Epithelial cell of proximal tubule (primary cell): ENCODE measurements at regions not wholly inside any gene's neighbourhood (a gene's known extent, or its start where the extent isn't known, plus 50 kb on each side); places are given as distances from the start of the nearest gene placed in this dataset.

Experiments used
- DNase-seq: peaks from one replicate; pipeline ENCODE4 v3.0.0-alpha.2; 2011; ENCODE audit warnings: low read depth
- H3K4me3 ChIP-seq: 2 replicates; pipeline ENCODE4 v1.5.1; 2011; ENCODE audit warnings: low read depth, mild to moderate bottlenecking, low read length
- TF ChIP-seq, protein P1 (sequence below): conservative IDR thresholded peaks from 2 replicates; pipeline ENCODE4 v1.5.1; 2012; ENCODE audit warnings: low read depth, mild to moderate bottlenecking, low read length

DNA sequence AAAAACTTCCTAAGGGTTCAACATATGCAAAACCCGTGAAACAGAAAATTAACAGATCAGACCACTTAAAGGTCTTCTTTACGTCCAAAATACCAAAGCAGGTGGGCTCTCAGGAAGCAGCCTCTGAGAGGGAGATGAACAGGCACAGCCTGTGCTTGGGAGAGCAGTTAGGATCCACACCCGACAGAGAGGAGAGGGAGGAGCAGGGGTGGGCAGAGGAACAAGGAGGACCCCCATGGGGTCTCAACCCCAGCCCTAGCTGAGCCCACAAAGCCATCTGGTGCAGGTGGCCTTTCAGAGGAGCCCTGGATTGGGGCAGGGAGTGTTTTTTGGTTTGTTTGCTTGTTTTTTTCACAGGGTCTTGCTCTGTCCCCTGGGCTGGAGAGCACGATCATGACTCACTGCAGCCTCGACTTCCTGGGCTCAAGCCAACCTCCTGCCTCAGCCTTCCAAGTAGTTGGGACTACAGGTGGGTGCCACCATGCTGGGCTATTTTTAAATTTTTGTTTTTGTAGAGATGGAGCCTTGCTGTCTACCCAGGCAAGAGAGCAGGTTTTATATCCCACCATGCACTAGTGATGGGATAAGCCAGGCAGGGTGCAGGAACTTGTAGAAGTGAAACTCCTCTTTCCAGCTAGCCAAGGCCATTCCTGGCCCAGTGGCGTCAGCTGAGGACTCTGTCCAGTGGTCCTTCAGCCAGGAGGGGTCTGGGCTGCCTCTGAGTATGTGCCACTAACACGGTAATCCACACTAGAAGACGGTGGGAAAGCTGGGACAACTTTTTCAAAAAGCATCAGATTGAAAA, 154.1 kb upstream of the HDAC4 start:
- DNase-seq: no peak

DNA sequence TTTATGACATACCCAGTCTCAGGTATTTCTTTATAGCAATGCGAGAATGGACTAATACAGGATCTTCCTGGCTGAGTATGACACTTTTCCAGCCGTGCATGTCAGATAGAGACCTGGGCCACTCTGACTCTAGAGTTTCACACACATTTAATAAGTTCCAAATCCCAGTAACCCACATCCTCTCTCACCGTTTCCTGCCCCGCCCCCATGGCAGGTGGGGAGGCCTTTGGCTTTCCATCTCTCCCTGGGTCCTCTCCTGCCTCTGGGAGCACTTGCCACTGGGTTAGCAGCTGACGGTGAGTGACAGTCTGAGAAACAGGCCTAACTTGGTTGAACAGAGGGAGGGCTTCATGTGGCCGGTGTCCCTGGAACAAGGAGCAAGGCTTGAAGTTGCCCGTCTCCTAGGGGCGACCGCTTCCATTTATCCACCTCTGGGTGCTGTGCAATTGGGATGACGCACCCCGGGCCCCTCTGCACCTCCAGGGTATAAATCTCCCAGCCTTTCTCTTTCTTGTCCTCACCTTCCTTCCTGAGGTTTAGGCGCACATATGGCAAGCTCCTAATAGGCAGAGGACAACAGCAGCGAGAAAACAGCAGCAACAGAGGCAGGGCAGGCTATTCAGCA, 152.7 kb upstream of the HDAC4 start:
- TF ChIP-seq, protein P1, sequence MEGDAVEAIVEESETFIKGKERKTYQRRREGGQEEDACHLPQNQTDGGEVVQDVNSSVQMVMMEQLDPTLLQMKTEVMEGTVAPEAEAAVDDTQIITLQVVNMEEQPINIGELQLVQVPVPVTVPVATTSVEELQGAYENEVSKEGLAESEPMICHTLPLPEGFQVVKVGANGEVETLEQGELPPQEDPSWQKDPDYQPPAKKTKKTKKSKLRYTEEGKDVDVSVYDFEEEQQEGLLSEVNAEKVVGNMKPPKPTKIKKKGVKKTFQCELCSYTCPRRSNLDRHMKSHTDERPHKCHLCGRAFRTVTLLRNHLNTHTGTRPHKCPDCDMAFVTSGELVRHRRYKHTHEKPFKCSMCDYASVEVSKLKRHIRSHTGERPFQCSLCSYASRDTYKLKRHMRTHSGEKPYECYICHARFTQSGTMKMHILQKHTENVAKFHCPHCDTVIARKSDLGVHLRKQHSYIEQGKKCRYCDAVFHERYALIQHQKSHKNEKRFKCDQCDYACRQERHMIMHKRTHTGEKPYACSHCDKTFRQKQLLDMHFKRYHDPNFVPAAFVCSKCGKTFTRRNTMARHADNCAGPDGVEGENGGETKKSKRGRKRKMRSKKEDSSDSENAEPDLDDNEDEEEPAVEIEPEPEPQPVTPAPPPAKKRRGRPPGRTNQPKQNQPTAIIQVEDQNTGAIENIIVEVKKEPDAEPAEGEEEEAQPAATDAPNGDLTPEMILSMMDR: no peak
- no peak for DNase-seq
- no peak overlapping the region for H3K4me3 ChIP-seq

More for the DNA sequence above, 154.1 kb upstream of the HDAC4 start:
- TF ChIP-seq, protein P1: no peak
- no peak overlapping the region for H3K4me3 ChIP-seq

DNA sequence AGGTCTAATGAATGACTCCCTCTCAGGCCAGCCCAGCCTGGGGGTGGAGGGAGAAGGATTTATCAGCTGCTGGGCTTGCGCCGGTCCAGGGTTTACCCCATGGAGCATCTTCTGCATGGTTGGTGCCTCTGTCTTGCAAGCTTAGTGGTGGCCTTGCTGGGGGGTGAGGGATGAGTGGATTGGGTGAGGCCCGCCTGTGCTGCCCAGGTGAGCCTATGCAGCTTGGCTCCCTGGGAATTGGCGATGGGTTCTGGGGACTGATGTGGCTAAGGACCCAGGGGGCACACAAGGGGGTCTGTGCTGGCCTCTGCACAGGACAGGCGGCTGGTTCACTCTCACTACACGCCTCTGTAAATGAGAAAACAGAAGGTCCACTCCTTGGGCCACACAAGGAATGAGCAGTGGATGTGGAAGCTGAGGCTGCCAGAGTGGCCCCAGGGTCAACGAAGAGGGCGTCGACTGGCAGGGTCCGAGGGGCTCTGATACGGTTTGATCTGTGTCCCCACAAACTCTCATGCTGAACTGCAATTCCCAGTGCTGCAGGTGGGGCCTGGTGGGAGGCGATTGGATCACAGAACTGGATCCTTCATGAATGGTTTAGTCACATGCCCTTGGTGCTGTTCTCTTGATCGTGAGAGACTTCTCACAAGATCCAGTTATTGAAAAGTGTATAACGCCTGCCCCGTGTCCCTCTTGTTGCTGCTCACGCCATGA, 151.6 kb upstream of the HDAC4 start:
- H3K4me3 ChIP-seq: no peak overlapping the region
- no peak for DNase-seq

DNA sequence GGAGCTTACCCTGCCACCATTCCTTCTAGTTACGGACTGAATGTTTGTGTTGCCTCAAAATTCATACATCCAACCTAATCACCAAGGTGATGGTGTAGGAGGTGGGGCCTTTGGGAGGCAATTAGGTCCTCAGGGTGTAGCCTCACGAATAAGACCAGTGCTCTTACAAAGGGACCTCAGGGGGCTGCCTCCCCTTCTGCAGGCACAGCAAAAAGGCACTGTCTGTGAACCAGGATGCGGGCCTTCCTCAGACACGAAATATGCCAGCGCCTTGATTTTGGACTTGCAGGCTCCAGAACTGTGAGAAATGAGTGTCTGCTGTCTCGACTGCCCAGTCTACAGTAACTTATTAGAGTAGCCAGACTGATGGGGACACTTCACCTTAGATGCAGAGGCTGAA, 150.4 kb upstream of the HDAC4 start:
- DNase-seq: no peak
- no peak overlapping the region for H3K4me3 ChIP-seq
- TF ChIP-seq, protein P1: no peak

More for the DNA sequence above, 151.6 kb upstream of the HDAC4 start:
- TF ChIP-seq, protein P1: no peak

DNA sequence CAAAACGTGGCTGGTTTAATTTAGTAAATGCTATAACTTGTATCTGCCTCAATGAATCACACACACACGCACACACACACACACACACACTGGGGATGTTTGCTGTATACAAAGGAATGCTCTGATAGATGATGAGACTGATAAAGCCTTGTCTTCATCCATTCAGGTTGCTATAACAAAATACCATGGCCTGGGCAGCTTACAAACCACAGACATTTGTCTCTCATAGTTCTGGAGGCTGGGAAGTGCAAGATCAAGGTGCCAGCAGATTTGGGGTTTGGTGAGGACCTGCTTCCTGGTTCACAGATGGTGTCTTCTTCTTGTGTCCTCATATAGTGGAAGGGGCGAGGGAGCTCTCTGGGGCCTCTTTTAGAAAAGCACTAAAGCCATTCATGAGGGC, 149.5 kb upstream of the HDAC4 start:
- TF ChIP-seq, protein P1: no peak
- no peak for DNase-seq
- H3K4me3 ChIP-seq: no peak overlapping the region

DNA sequence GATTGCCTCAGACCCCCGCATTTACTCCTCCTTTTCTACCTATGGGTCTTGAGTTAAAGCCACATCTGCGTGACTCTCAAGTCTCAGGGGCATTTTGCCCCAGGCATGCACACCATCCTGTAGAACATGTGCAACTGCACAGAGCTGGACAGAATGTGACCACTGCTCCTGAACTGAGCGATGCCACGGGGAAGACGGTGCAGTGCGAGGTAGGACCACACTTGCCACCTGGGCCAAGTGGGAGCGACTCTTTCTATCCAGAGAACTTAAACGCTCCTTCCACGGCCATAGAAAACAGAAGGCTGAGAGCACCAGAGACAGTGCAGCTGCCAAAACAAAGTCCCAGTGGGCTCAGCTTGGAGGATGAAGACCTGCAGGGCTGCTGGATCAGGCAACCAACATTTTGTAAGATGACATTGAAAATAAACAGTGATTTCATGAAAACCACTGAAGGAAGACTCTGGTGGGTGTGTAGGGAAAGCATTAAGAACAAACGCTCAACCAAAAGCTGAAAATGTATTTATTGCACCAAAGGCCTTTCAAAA, 149.0 kb upstream of the HDAC4 start:
- DNase-seq: no peak
- TF ChIP-seq, protein P1: no peak
- H3K4me3 ChIP-seq: no peak overlapping the region
